ENCODE measurements at regions not wholly inside any gene's neighbourhood (a gene's known extent, or its start where the extent isn't known, plus 50 kb on each side); places are given as distances from the start of the nearest gene placed in this dataset.

DNA sequence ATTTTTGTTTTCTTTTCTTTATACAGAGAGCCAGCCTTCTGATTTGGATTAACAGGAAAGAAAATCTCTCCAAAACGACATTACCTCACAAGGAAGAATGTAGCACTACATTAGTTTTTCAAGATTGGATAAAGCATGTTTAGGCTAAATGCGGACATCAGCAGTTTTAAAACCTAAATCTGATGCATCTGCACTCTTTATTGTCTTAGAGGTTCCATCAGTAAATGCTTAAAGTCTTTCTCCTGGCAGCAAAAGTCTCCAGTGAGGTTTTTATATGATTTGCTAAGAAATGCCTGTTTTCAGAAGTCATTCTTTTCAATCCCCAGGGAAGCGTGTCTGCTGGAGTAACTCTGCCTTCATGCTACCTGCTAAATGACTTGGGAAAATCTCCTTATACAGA lies 912.9 kb upstream of the INTU start:
- no peak for TF ChIP-seq CTCF (IDR thresholded peaks at IDR 0.05; ENCODE audit: low read depth, low read length, poor library complexity, severe bottlenecking)
- TF ChIP-seq EZH2phosphoT487 (IDR thresholded peaks at IDR 0.05; ENCODE audit: borderline replicate concordance, low read length) = no peak
